Astrocyte of the cerebellum (primary cell): ENCODE measurements at regions not wholly inside any gene's neighbourhood (a gene's known extent, or its start where the extent isn't known, plus 50 kb on each side); places are given as distances from the start of the nearest gene placed in this dataset.
A peak's percentile ranks its signal among the peaks of the same experiment; 100 is the strongest.

ENCODE experiments used
- DNase-seq: peaks from one replicate; pipeline ENCODE4 v3.0.0-alpha.2; 2011; ENCODE audit warnings: low read depth
- H3K4me3 ChIP-seq: 2 replicates; pipeline ENCODE4 v1.5.1; 2011; ENCODE audit warnings: mild to moderate bottlenecking, low read depth, low read length, moderate library complexity
- in situ Hi-C: cut with HindIII; loops from 2 replicates; pipeline ENCODE4 v1.10.0; 2017; ENCODE audit warnings: low sequenced_read_pairs
- TF ChIP-seq, protein P1 (sequence below): IDR thresholded peaks from 2 replicates; pipeline ENCODE4 v1.5.1; 2012; ENCODE audit warnings: low read length, low read depth, moderate library complexity, mild to moderate bottlenecking; ENCODE audit errors: missing control alignments

DNA sequence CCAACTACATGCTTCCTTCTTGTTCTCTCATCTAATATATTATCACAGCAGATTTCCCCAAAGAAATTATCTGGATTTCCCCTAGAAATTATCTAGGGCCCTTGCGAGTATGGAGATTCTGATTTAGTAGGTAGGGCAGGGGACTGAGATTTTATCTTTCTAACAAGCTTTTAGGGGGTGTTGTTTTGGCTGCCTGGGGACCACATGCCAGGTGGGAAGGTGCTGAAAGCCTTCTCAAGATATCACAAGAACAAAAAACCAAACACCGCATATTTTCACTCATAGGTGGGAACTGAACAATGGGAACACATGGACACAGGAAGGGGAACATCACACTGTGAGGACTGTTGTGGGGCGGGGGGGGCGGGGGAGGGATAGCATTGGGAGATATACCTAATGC, 146.5 kb upstream of the CDH10 start:
- no peak for DNase-seq
- in situ Hi-C loops, result no loop called here
- H3K4me3 ChIP-seq, result no peak overlapping the region
- TF ChIP-seq, protein P1, sequence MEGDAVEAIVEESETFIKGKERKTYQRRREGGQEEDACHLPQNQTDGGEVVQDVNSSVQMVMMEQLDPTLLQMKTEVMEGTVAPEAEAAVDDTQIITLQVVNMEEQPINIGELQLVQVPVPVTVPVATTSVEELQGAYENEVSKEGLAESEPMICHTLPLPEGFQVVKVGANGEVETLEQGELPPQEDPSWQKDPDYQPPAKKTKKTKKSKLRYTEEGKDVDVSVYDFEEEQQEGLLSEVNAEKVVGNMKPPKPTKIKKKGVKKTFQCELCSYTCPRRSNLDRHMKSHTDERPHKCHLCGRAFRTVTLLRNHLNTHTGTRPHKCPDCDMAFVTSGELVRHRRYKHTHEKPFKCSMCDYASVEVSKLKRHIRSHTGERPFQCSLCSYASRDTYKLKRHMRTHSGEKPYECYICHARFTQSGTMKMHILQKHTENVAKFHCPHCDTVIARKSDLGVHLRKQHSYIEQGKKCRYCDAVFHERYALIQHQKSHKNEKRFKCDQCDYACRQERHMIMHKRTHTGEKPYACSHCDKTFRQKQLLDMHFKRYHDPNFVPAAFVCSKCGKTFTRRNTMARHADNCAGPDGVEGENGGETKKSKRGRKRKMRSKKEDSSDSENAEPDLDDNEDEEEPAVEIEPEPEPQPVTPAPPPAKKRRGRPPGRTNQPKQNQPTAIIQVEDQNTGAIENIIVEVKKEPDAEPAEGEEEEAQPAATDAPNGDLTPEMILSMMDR, result no peak

DNA sequence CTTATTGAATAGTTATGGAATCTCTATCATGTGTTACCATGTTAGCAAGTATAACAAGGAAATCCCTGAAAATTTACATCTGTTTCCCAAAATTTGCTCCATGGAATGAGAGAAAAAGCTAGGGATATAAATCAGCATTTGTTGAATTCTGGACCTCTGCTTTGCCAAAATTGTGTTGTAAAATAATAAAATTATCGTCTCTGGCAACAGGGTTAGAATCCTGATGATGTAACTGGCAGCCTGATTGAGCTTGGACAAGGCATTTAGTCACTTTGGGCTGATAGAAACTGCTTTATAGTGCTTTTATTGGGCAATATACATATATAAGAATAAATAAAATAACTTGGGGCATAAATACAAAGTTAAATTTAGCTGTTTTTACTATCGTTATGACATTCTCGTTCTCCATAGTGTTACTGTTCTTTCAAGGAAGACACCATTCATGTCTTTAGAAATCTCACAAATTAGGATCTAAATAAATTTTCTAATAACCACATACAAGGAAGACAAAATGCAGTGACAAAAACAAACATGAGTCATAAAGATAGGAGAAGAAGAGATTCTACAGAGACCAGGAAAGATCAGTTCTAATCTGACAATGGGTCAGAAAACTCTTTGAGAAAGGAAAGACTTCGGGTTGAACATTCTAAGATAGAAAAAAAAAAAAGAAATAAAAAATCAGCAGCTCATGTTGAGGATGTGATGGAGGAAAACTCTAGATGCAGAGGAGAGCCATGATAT, 145.0 kb upstream of the CDH10 start:
- in situ Hi-C loops, result no loop called here
- TF ChIP-seq, protein P1, result no peak

DNA sequence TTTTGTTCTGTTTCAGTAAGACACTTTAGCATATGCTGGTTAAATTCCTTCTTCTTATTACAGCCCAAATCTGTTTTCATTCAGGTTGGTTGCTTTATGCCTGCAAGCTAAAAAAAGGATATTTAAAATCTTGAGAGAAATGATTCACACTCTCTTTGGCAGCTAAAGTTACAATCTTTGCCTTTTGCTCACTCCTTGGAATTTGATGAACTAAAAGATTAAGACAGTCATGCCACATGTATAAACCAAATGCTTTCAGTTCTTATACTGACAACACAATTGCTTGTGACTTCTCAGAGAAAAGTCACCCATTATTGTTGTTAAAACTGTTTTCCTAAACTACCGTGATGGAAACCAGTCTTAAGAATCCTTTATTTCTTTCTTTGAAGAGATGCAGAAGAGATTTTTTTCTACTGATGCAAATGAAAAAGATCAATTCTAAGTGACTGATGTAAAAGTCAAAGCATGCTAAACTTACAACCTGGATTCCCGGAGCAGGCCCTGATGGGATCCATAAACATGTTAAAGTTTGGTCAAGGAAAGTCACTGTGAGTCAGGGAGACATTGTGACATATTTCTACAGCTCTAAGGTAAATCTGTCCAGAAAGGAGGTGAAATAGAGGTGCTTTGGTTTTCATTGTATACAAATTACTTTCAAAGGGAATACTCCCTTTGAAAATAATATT, 144.2 kb upstream of the CDH10 start:
- peak; percentile 41 for DNase-seq
- no peak overlapping the region for H3K4me3 ChIP-seq
- in situ Hi-C loops, result no loop called here
- TF ChIP-seq, protein P1, result no peak

More for the DNA sequence above, 145.0 kb upstream of the CDH10 start:
- no peak overlapping the region for H3K4me3 ChIP-seq
- DNase-seq, result no peak

DNA sequence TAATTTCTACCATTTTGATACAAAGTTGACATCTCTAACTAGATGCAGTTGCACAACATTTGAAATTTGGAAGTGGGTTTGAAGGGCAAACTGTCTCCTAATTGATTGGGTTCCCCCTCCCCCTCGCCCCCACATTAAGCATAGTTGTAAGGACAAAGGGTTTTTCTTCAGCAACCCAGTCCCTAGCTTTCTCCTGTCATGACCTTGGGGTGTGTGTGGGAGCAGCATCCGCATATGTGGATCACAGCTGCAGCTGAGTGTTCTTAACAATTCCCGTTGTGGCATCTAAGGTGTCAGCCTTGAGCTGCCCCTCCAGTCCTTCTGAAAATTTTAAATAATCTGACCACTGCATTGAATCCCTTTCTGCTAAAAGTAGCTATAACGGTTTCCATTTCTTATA, 141.3 kb upstream of the CDH10 start:
- H3K4me3 ChIP-seq, result no peak overlapping the region
- TF ChIP-seq, protein P1, result no peak
- in situ Hi-C loops, result no loop called here
- no peak for DNase-seq

DNA sequence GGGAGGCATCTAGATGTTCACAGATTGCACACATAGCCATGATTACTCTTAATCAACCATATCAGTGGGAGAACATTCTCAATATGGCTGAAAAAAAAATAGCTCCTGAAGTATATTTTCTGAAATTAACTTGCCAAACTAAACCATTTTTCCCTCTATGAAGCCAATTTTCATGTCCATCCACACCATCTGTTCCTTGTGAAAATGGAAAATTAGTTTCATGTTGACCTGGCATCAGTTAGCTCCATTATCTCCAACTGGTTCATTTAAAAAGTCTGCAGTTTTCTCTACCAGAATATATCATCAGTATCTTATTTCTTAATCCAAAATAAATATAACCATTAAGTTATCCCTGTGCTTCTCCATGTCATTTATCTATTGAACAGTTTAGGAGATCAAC, 138.8 kb upstream of the CDH10 start:
- no peak overlapping the region for H3K4me3 ChIP-seq
- TF ChIP-seq, protein P1, result no peak

DNA sequence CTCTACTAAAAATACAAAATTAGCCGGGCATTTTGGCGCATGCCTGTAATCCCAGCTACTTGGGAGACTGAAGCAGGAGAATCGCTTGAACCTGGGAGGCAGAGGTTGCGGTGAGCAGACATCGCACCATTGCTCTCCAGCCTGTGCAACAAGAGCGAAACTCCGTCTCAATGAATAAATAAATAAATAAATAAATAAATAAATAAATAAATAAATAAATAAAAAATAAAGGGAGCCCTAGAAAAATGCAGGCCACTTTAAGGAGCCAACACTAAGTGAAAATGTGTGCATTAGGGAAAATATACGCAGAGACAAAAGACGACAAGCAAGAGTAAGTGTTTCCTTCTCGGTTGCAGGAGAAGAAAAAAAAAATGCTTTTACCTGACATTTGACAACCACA, 132.6 kb upstream of the CDH10 start:
- TF ChIP-seq, protein P1, result no peak
- in situ Hi-C loops, result no loop called here
- H3K4me3 ChIP-seq, result no peak overlapping the region
- DNase-seq, result no peak

More for the DNA sequence above, 138.8 kb upstream of the CDH10 start:
- DNase-seq, result no peak
- in situ Hi-C loops, result no loop called here
